Fibroblast of mammary gland (primary cell): ENCODE measurements at regions not wholly inside any gene's neighbourhood (a gene's known extent, or its start where the extent isn't known, plus 50 kb on each side); places are given as distances from the start of the nearest gene placed in this dataset.

ENCODE experiments used
- DNase-seq: peaks from one replicate; pipeline ENCODE4 v3.0.0-alpha.2; 2010; ENCODE audit warnings: low read depth
- H3K4me3 ChIP-seq: 2 replicates; pipeline ENCODE4 v1.5.1; 2011; ENCODE audit warnings: low read depth, mild to moderate bottlenecking, low read length, moderate library complexity; ENCODE audit not compliant: control insufficient read depth
- CTCF ChIP-seq: conservative IDR thresholded peaks from 2 replicates; pipeline ENCODE4 v1.5.1; 2011; ENCODE audit warnings: low read depth, low read length, inconsistent platforms; ENCODE audit not compliant: control insufficient read depth, insufficient read depth

GRCh38 chr7:26543951-26544350, 252.3 kb downstream of the SNX10 start:
- no peak for TF ChIP-seq CTCF
- DNase-seq: no peak
- H3K4me3 ChIP-seq: no peak overlapping the region

DNA sequence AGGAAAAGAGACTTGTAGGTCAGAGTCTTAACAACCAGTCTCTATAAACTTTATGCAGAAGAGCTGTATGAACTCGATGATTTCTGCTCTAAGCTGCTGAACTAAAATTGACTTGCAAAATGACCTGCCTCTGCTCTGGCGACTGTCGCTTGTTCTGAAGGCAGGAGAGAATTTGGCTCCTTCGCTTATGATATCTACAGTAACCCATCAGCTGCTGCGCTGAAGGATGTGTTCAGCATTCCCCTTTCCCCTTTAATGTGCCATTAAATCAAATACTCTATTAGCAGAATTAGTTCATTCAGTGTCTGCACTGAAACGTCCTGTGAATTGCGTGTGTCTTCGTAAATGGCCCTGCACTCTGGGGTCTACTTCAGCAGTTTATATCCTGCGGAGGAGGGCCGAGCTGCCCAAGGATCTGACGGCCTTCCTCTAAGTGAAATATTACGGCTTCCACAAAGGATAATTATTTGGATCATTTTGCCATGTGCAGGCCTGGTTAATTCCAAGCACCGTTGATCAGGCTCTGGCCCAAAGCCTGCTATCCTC, 254.9 kb downstream of the SNX10 start:
- no peak for TF ChIP-seq CTCF
- no peak overlapping the region for H3K4me3 ChIP-seq
- no peak for DNase-seq

GRCh38 chr7:26547156-26547555, 255.5 kb downstream of the SNX10 start:
- no peak for DNase-seq
- no peak for TF ChIP-seq CTCF
- H3K4me3 ChIP-seq: no peak overlapping the region

- no peak for TF ChIP-seq CTCF
- no peak overlapping the region for H3K4me3 ChIP-seq
- DNase-seq: no peak
Observed at GRCh38 chr7:26549281-26549944, 257.8 kb downstream of the SNX10 start.

DNA sequence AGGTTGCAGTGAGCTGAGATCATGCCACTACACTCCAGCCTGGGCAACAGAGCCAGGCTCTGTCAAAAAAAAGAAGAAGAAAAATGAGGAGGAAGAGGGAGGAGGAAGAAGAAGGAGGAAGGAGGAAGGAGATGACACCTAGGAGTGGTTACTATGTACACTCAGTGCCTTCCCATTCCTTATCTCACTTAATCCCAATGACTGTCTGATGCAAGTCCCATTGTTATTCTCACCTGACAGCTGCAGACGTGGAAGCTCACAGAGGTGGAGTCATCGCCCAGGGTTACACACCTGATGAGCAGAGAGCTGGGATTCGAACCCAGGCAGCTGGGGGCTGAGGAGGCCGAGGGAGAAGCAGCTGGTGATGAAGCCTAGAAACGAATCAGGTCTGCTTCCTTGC, 258.8 kb downstream of the SNX10 start:
- DNase-seq: no peak
- TF ChIP-seq CTCF: no peak
- no peak overlapping the region for H3K4me3 ChIP-seq

GRCh38 chr7:26551740-26552139, 260.1 kb downstream of the SNX10 start:
- H3K4me3 ChIP-seq: no peak overlapping the region
- no peak for DNase-seq
- TF ChIP-seq CTCF: no peak
